GM13977 (cell line): ENCODE measurements at regions not wholly inside any gene's neighbourhood (a gene's known extent, or its start where the extent isn't known, plus 50 kb on each side); places are given as distances from the start of the nearest gene placed in this dataset.

Experiments used
- DNase-seq: peaks from one replicate; pipeline ENCODE4 v3.0.0; 2012; ENCODE audit warnings: low spot score
- CTCF ChIP-seq: IDR thresholded peaks from 2 replicates; pipeline ENCODE4 v1.5.1; 2012; ENCODE audit warnings: mild to moderate bottlenecking, control low read depth; ENCODE audit not compliant: insufficient read depth; ENCODE audit errors: extremely low read depth, missing control alignments
- in situ Hi-C: fragments of 300-500 bp; cut with MboI; formaldehyde crosslinking; loops from one replicate; pipeline ENCODE4 v1.12.0; 2022; ENCODE audit warnings: low sequenced_read_pairs, low pct_unique_long_range_greater_than_20kb, mixed read lengths, inconsistent platforms; ENCODE audit not compliant: unreplicated experiment

- DNase-seq = no peak
- in situ Hi-C loops = no loop called here
- TF ChIP-seq CTCF = no peak
Measured at GRCh38 chr16:5775916-5776315, 678.3 kb upstream of the EEF2KMT start.

DNA sequence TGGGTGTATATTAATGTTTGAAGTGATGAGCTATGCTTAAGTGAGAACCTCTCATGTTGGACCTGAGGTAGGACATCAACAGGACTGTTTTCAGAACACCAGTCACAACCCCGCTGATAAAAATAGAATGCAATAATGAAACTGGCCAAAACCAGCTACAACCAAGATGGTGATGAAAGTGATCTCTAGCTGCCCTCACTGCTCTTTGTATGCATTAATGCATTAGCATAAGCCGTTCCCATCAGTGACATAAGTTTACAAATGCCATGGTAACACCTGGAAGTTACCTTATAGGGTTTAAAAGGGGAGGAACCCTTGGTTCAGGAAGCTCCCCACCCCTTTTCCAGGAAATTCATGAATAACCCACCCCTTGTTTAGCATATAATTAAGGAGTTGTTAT is 672.5 kb upstream of the EEF2KMT start:
- no peak for DNase-seq
- in situ Hi-C loops = no loop called here
- no peak for TF ChIP-seq CTCF

GRCh38 chr16:5769513-5769912 is 671.9 kb upstream of the EEF2KMT start:
- TF ChIP-seq CTCF = no peak
- in situ Hi-C loops = no loop called here
- DNase-seq = no peak

GRCh38 chr16:5768445-5768844 is 670.9 kb upstream of the EEF2KMT start:
- TF ChIP-seq CTCF = no peak
- in situ Hi-C loops = no loop called here
- DNase-seq = no peak

DNA sequence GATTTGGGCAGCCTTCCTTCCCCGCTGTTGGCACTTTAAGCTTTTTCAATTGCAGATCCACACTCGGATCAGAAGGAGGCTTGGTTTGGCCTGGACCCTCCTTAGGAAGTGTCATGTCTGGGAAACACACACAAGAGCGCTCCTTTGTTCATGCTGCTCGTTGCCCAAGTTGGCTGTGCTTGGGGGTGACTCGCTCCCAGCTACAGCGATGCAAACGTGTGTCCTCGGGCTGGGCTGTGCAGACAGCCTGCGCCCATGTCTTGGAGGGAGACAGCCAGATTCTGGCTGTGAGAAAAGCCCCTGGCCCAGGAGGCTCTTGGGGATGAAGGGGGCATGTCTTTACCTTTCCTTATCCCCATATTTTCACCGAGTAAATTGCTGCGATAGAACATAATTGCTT is 665.6 kb upstream of the EEF2KMT start:
- in situ Hi-C loops = no loop called here

DNA sequence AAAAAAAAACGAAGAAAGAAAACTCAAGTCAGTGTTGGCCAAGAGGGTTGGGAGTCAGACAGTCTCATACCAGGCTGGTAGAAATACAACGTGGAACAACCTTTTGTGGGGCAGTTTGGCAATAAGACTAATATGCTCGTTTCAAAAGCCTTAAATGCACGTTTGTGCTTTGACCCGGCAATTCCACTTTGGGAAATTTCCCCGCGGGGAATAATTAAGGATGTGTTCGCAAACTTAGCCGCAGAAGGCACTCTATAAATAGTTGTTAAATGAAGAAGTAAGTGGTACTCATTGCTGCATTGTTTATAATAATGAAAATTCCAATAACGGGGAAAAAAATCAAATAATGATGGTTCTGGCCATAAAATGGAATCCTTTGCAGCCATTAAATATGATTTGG is 664.8 kb upstream of the EEF2KMT start:
- in situ Hi-C loops = no loop called here
- no peak for DNase-seq

More for the DNA sequence above, 665.6 kb upstream of the EEF2KMT start:
- no peak for TF ChIP-seq CTCF
- DNase-seq = no peak

More for the DNA sequence above, 664.8 kb upstream of the EEF2KMT start:
- TF ChIP-seq CTCF = no peak
